ENCODE measurements at regions not wholly inside any gene's neighbourhood (a gene's known extent, or its start where the extent isn't known, plus 50 kb on each side); places are given as distances from the start of the nearest gene placed in this dataset.
"Not testable (repeated sequence)": the region's sequence is repeated elsewhere in the genome, so short reads cannot be mapped to it uniquely, and the experiment has no call there.

GRCh38 chr2:11077411-11077810 lies 77.9 kb upstream of the SLC66A3 start:
- DNase-seq: no peak

- no peak for DNase-seq
These were observed 76.0 kb upstream of the SLC66A3 start for GRCh38 chr2:11079136-11079824.

DNA sequence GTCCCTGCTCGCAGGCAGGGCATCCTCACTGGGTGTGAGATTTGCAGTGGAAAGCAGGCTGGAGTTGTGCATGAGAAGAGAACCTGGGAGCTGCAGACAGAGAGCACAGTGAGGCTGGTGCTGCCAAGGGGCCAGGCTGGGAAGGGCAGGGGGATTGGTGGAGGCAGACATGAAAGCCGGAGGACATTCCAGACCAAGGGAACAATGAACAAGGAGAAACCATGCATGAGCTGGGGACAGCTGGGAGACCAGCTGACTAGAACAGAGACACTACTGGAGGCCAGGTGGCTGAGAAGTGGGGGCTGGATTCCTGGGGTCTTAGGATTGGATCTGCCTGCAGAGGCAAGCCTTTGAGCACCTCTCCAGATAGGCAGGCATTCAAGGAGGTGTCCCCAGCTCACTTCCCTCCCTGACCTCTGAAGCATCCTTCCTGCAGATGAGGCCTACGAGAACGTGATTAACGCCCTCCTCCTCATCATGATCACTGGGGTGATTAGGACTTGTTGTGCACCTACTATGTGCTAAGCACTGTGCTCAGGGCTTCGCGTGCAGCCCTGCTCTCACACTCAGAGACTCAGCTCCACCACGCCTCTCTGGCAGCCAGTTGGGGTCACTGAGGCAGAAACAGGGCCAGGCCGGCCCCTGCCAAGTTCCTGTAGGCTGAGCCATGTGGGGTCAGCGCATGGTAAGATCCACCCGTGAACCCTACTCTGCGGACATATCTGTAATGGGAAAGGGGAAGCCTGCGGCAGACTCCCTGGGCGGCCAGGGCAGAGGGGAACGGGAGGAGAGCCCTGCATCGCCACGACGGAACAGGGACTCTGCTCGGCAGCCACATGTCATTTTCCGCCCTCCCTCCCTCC lies 74.8 kb upstream of the SLC66A3 start:
- no peak for DNase-seq

- no peak for DNase-seq
These were observed 72.4 kb upstream of the SLC66A3 start for GRCh38 chr2:11082880-11083279.

DNA sequence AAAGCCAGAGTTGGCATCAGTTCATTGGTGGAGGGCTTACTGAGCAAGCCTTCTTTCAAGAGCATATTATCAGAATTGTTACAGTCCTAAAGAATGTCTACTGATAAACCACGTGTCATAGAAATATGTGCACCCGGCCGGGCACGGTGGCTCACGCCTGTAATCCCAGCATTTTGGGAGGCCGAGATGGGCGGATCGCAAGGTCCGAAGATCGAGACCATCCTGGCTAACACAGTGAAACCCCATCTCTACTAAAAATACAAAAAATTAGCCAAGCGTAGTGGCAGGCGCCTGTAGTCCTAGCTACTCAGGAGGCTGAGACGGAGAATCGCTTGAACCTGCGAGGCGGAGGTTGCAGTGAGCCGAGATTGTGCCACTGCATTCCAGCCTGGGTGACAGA lies 66.4 kb upstream of the SLC66A3 start:
- not testable (repeated sequence) for DNase-seq

- no peak for DNase-seq
These were observed 65.1 kb upstream of the SLC66A3 start for GRCh38 chr2:11090187-11090586.

DNA sequence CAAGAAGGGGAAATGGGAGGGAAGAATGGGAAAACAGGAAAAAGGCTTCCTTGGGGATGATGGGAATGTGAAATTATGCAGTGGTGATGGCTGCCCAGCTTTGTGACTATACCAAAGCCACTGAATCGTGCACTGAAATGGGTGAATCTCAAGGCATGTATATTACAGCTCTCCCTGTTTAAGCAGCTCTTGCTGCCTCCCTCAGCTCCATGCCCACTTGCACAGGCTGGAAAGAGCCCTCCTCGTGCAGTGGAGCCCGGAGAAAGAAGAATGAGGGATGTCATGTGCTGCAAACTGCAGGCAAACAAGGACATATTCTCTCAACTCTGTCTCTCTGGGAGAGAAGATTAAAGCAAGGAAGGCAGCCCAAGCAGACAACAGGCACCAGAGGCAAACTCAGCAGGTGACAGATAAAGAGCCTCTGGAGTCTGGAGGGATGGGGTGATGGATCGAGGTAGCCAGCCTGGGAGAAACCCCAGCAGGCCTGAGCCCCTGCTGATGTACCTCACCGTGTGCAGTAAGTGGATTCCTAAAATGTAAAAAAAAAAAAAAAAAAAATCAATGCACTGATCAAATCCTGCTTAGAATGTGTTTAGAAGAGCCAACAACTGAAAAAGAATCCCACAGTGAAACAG lies 62.4 kb upstream of the SLC66A3 start:
- DNase-seq: no peak

DNA sequence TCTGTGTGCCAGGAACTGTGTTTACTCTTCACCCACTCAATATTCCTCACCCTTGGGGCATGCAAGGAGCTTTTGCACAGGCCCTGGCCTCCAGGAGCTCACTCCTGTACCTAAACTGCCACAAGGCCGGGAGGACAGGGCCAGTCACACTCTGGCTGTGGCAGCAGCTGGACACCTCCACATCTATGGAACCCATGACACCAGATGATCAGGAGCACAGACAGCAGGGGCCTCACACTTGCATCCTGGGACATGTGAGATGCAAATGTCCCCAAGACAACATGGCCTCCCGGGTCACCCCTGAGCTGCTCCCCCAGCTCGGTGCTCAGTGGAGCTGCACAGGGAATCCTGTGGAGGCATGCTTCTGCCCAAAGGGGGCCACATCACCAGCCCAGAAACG lies 61.8 kb upstream of the SLC66A3 start:
- DNase-seq: no peak

DNA sequence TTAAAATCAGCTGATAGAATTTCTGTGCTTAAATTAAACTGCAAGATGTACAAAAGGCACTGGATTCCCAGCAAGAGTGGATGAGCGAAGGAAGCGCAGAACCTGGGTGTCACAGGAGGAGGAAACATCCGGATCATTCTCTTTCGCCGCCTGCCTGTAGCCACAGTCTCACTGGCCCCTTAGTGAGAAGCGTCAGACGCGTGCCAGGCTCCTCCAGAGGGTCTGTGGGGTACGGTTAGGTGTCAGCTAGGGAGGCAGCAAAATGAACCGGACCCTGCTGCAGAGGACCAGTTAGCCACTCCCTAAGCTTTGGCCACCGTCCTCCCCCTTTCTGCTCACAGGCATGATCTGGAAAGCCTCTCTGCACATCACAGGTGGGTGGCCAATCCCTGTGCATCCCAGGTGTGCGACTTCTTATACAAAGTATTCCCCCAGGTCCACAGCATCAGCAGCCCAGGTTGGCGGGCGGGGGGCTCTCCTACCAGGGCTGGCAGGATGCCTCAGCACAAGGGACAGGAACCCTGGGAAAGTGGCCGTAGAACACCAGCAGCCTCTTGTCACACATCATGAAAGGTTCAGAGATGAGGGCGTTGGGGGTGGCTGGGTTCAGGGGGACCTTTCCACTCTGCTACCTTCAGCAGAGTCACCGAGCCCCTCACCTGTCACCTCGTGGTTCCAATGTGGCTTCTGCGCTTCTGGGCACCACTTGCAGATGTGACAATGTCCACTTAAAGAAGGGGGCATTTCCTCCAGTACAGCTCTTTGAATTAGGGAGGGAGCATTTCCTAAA lies 61.1 kb upstream of the SLC66A3 start:
- no peak for DNase-seq

DNA sequence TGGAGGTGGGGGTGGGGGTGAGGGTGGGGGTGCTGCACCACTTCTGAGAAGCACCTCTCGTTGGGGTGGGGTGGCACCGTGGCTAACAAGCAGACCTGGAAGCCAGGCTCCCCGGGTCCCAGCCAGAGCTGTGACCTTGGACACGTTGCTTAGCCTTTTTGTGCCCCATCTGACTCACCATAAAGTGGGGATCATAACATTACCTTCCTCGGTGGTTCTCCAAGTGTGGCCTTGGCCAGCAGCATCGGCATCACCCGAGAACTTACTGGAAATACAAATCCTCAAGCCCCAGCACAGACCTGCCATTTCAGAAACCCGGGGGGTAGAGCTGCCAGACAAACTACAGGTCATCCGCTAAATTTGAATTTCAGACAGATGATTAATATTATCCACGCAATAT lies 58.7 kb upstream of the SLC66A3 start:
- no peak for DNase-seq

DNA sequence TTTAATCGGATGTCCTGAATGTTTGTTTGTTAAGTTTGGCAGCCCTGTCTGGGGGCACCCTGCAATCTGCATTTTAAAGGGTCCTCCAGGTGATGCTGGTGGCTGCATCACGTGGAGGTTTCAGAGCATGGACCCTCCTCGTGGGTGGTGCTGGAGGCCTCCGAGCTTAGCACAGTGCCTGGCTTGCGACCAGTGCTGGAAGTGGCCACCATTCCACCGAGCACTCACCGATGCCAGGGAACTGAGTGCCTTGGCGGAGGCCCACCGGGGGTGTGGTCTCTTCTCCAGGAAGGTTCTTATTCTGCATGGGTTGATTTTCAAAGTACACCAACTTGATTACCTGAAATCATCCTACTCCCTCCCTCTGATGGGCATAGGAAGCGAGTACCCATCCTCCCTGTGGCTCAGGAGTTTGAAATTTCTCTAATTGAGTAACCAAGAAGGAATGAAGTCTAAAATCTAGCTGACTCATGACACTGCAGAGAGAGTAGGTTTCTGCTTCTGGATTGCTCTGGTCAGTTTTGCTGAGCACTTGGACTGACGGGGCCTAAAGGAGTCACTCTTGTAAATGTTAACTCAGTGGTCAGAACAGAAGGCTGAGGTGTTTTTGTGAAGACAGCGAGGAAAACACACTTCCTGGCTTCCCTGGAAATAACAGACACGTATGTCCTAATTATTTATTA lies 58.1 kb upstream of the SLC66A3 start:
- no peak for DNase-seq

DNA sequence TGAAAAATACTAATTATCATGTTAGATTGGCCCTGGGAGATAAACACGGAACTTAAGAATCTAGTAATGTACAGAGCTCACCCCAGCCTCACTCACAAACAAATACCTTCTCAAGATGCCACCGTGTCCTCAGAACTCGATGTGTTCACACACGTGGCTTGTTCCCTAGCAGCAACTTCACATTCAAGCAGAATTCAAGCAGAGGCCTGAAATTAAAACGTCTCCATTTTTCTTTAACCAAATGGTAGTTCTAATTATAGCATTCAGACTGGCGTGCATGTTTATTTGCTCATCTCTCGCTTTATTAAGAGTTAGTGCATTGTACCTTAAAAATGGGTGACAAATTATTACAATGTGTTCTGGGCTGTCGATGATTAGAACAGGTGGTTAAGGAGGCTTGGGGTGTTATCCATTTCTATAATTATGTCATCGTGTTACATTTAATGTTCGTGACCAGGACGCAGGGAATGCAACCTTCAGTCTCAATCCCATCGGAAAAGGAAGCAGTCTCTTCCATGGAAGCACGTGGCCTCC lies 57.3 kb upstream of the SLC66A3 start:
- no peak for DNase-seq

DNA sequence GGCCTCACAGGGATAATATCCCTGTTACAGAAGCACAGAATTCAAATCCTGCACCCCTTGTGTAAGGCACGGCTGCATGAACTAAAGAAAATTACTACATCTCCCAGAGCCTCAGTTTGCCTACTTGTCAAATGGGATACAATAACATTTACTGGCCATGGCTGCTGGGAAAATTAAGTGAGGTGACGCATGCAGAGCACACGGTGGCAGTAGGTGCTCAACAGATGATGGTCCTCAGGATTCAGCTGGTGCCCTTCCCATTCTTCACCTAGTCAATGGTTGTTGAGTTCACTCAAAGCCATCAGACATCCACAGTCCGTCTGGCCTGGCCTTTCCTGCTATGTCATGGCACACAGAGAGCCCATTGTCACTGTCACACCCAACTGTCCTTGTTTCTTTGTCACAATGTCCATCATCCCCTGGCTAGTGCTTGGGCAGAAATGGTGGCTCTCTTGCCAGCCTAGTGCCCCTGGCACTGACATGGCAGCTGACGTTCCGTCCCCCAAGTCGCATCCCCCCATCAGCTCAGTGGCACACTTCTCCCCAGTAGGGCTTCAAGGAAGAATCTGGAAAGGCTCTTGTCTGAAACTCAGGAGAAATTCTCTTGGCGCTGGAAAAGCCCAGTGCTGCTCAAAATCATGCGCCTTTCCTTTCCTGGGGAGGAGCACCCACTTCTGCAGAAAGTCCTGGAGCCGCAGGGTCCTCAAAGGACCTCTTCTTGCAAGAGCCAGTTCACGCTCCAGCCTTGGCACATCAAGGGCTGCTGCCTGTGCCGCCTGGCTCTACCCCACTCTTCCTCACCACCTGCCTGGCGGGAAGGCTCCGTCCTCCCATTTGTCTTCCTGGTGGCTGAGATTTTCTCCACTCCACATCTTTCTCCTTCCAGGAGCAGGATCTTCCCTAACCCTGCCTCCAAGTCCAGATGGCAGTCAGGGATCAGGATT lies 55.9 kb upstream of the SLC66A3 start:
- DNase-seq: no peak

GRCh38 chr2:11100130-11100529 lies 55.1 kb upstream of the SLC66A3 start:
- DNase-seq: no peak

DNA sequence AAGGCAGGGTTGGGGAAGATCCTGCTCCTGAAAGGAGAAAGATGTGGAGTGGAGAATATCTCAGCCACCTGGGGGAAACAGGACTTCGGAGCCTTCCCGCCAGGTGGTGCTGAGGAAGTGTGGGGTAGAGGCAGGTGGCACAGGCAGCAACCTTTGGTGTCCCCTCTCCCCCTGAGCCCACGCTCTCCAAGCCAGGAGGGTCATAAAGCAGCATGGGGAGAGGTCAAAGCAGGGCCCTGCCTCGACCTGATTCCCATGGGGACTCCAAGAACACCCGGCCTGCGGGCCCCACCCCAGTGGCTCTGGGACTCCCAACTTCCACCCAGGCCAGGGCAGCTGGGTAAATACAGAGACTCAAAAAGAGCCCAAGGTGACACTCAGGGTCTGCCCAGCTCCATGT lies 54.3 kb upstream of the SLC66A3 start:
- DNase-seq: no peak

DNA sequence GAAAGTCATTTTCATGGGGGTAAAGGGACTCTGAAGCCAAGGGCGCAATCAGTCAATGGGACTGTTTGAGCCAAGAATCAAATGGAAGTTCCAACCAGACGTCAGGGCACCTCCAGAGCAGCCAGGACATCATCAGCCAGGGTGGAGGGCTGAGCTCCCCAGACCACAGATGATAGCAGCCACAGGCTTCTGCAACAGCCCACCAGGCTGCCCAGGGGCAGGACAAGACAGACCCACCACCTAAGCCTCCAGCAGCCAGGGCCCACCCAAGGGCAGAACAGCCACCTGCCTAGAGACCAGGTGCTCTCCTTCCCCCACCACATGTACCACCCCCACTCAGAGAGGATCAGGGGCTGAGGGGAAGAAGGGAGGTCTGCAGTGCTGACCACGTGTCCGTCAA lies 53.8 kb upstream of the SLC66A3 start:
- no peak for DNase-seq

- no peak for DNase-seq
These were observed 52.8 kb upstream of the SLC66A3 start for GRCh38 chr2:11102466-11102865.

- no peak for DNase-seq
These were observed 52.1 kb upstream of the SLC66A3 start for GRCh38 chr2:11102956-11103860.

- DNase-seq: no peak
These were observed 51.1 kb upstream of the SLC66A3 start for GRCh38 chr2:11103984-11104793.
